Motor neuron (in vitro differentiated cells): ENCODE measurements at regions not wholly inside any gene's neighbourhood (a gene's known extent, or its start where the extent isn't known, plus 50 kb on each side); places are given as distances from the start of the nearest gene placed in this dataset.

Experiments used
- ATAC-seq, 8 experiments: fragments of 200-7000 bp; cut with Tn5 transposase; replicated peaks in 6 of 8; 2 replicates each; pipeline ENCODE4 v1.8.0; 2021; ENCODE audit warnings: mild to moderate bottlenecking in 8 of 8, moderate library complexity in 8 of 8
- H3K27ac ChIP-seq, 2 donors: fragments of 250-450 bp; sonication (Bioruptor Pico); 2 replicates each; pipeline ENCODE4 v1.9.0; 2021; ENCODE audit warnings: antibody characterized with exemption in 2 of 2, mild to moderate bottlenecking in 2 of 2, moderate library complexity in 1 of 2
- H3K4me1 ChIP-seq, 2 donors: fragments of 250-450 bp; sonication (Bioruptor Pico); replicated peaks in 1 of 2; 2 replicates each; pipeline ENCODE4 v1.6.1; 2021; ENCODE audit warnings: antibody characterized with exemption in 2 of 2, mild to moderate bottlenecking in 2 of 2, moderate library complexity in 1 of 2
- H3K4me3 ChIP-seq, 5 donors: fragments of 250-450 bp; sonication (Bioruptor Pico); 2 replicates each; pipeline ENCODE4 v1.9.0; 2021; ENCODE audit warnings: antibody characterized with exemption in 5 of 5, mild to moderate bottlenecking in 5 of 5, moderate library complexity in 4 of 5
- WGBS, 10 experiments: fragments of 450-650 bp; shearing (Covaris generic); methylation state at CpG; one replicate each; pipeline ENCODE4 v1.0.0; 2022; 5-methylcytosine and 5-hydroxymethylcytosine counted together
- in situ Hi-C, 9 experiments: fragments of 400-800 bp; cut with MboI; loops; one replicate each; pipeline ENCODE4 v1.15.0; 2021; ENCODE audit warnings: low sequenced_read_pairs in 9 of 9, low pct_unique_long_range_greater_than_20kb in 2 of 9; ENCODE audit not compliant: unreplicated experiment in 9 of 9

DNA sequence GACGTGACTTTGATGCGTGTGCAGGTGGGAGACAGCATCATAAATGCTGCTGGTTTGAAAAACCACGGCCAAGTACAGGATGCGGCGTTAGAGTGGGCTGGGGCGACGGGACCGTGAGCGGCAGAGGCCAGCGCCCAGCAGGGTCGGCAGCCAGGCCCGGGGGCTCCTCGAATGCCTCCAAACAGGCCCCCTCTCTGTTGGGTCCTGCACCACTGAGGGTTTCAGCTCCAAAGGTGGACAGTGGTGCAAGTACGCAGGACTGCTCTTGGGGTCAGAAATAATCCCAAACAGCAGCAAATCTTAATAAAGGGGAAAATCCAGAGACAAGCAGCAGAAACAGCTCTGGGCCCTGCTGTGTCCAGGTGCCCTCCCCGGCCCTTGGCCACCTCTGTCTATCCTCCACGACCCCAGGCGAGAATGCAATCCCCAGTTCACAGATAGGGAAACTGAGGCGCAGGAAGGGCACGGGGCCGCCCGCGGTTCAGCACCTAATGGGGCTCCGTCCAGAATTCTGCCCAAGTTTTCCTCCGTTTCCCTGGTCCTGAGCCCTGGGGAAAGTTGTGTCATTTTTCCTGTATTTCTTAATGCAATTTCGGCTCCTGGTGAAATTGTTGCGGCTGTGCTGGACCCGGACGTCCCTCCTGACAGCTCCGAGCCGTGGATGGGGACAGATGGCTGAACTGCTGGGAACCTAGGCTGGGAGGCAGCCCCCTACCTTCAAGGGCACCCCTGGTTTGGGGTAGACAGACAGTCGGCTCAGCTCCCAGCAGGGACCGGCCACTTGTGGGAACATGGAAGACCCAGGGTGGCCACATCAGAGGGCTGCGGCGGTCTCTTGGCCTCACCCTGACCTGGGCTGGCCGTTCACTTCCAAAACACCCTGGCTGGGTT lies 97.4 kb downstream of the FOXL3 start:
- ATAC-seq, result no peak
- H3K27ac ChIP-seq, result no peak overlapping the region
- H3K4me1 ChIP-seq, result no peaks in the 10 kb centered on the region
- in situ Hi-C loops, result no loop called here
- 65 to 100% (median 90%) methylated on average over 1 to 18 of the region's 35 CpGs; no CpG with 5 or more reads in 6 of the 10 experiments for WGBS, 10 experiments
- H3K4me3 ChIP-seq, result no peak overlapping the region

GRCh38 chr7:388023-388960 lies 98.3 kb downstream of the FOXL3 start:
- WGBS, 10 experiments, result 72 to 100% (median 83%) methylated on average over 1 to 17 of the region's 40 CpGs; no CpG with 5 or more reads in 4 of the 10 experiments
- ATAC-seq, result no peak
- Histone ChIP-seq H3K27ac (no peak overlapping the region), H3K4me3 (no peak overlapping the region), H3K4me1 (no peaks in the 10 kb centered on the region)
- in situ Hi-C loops, result no loop called here

- H3K27ac ChIP-seq, result no peak overlapping the region
- in situ Hi-C loops, result no loop called here
- no peak overlapping the region for H3K4me3 ChIP-seq
- no peaks in the 10 kb centered on the region for H3K4me1 ChIP-seq
- WGBS, 10 experiments, result 69 to 100% (median 82%) methylated on average over 1 to 9 of the region's 31 CpGs; no CpG with 5 or more reads in 3 of the 10 experiments
- no peak for ATAC-seq
Observed at GRCh38 chr7:388961-389701, 99.2 kb downstream of the FOXL3 start.

- WGBS, 10 experiments, result 60 to 100% (median 73%) methylated on average over 1 to 7 of the region's 21 CpGs; no CpG with 5 or more reads in 6 of the 10 experiments
- ATAC-seq, result peak in 3 of 8 experiments; percentile 22 to 43 (median 25)
- no peak overlapping the region for H3K27ac ChIP-seq
- no peak overlapping the region for H3K4me3 ChIP-seq
- in situ Hi-C loops, result no loop called here
- H3K4me1 ChIP-seq, result no peaks in the 10 kb centered on the region
Observed at GRCh38 chr7:389911-390601, 100.1 kb downstream of the FOXL3 start.

DNA sequence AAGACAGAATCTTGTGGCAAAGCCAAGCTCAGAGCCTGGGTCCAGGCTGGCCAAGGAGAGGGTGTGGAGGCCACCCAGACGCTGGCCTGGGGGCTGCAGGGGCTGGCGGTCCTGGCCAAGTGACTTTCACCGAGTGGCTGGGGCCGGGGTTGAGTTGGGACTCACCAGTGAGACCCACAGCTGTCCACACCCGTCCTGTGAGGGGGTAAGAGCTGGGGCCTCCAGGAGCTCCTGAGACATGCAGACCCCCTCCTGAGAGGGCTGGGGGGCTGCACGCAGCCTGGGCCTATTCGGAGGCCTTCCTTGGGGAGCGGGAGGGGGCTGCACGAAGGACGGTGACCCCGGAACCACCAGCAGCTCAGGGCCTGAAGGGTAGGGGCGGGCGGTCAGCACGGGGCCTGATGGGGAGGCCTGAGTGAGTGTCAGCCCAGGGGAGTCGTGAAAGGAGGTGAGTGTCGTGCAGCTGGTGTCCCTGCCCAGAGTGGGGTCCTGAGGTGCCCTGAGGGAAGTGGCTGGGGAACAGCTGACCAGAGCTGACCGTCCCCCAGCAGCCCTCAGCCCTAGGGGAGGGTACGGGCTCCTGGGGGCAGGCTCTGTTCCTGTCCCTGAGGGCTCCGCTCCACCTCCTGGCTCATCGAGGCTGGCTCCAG lies 100.9 kb downstream of the FOXL3 start:
- 0 to 60% methylated on average over 2 to 3 of the region's 20 CpGs; no CpG with 5 or more reads in 8 of the 10 experiments for whole genome bisulfite sequencing, 10 experiments
- ATAC-seq, result no peak
- Histone ChIP-seq H3K4me1 (no peaks in the 10 kb centered on the region), H3K27ac (no peak overlapping the region), H3K4me3 (no peak overlapping the region)
- in situ Hi-C loops, result no loop called here

DNA sequence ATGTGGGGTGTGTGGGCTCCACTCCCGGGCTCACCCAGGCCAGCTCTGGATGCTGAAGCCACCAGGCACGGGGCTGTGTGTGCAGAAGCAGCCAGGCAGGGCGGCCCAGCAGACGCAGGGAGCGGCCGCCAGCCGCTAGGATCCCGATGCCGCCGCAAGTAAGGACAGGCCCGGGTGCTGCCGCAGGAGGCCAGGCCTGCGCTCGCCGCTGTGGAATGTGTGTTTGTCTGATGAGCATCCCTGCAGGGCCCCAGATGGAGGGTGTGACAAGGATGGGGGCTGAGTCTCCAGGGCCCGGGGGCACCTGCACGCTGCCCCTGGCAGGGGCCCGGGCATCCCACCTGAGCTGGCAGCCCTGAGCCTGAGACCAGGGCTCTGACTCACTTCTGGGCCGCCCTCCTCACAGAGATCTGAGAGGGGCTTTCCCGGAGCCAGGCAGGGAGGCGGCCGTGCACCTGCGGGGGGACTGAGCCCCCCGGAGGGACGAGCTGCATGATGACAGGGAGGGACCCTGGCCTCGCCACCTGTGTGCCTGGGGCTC lies 101.5 kb downstream of the FOXL3 start:
- no peak overlapping the region for H3K27ac ChIP-seq
- no peak overlapping the region for H3K4me3 ChIP-seq
- peak in 1 of 8 experiments; percentile 57 for ATAC-seq
- WGBS, 10 experiments, result 80 to 90% methylated on average over 2 to 4 of the region's 26 CpGs; no CpG with 5 or more reads in 8 of the 10 experiments
- H3K4me1 ChIP-seq, result no peaks in the 10 kb centered on the region
- in situ Hi-C loops, result no loop called here

GRCh38 chr7:391961-392524 lies 102.1 kb downstream of the FOXL3 start:
- 63 to 100% (median 75%) methylated on average over 1 to 16 of the region's 25 CpGs; no CpG with 5 or more reads in 5 of the 10 experiments for WGBS, 10 experiments
- no peak for ATAC-seq
- H3K4me1 ChIP-seq, result no peaks in the 10 kb centered on the region

DNA sequence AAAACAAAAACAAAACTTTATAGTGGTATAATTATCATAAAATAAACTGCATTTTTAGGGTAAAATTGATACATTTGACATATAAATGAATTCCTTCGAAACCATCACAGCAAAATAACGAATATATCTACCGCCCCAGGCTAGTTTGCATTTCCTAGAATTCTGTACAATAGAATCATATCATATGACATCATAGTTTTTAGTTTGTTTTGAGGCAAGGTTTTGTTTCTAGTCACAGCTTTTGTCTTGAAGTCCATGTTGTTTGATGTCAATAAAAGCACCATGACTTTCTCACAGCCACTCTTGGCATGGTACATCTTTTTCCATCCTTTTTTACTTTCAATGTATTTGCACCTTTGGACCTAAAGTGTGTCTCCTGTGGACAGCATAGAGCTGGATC lies 102.9 kb downstream of the FOXL3 start:
- Histone ChIP-seq H3K4me3 (no peak overlapping the region), H3K27ac (no peak overlapping the region), H3K4me1 (no peaks in the 10 kb centered on the region)
- in situ Hi-C loops, result no loop called here
- no peak for ATAC-seq
- WGBS, 10 experiments, result 67 to 96% (median 86%) methylated on average over 3 of the region's 3 CpGs; no CpG with 5 or more reads in 1 of the 10 experiments

More at GRCh38 chr7:391961-392524, 102.1 kb downstream of the FOXL3 start:
- H3K27ac ChIP-seq, result no peak overlapping the region
- no peak overlapping the region for H3K4me3 ChIP-seq
- in situ Hi-C loops, result no loop called here

DNA sequence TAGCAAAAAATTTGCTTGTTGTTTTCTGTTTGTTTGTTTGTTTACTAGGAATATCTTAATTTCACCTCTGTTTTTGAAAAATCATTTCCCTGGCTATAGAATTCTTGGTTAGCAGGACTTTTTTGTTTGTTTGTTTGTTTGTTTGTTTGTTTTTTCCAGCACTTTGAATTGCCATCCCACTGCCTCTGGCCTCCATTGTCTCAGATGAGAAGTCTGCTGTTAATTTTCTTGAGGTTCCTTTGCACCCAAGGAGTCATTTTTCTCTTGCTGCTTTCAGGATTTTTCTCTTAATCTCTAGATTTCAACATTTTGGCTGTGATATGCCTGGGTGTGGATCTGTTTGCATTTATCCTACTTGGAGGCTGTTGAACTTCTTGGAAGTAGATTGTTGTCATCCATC lies 105.7 kb downstream of the FOXL3 start:
- ATAC-seq, result no peak
- no peaks in the 10 kb centered on the region for H3K4me1 ChIP-seq
- H3K4me3 ChIP-seq, result no peak overlapping the region
- in situ Hi-C loops, result no loop called here
- H3K27ac ChIP-seq, result no peak overlapping the region

DNA sequence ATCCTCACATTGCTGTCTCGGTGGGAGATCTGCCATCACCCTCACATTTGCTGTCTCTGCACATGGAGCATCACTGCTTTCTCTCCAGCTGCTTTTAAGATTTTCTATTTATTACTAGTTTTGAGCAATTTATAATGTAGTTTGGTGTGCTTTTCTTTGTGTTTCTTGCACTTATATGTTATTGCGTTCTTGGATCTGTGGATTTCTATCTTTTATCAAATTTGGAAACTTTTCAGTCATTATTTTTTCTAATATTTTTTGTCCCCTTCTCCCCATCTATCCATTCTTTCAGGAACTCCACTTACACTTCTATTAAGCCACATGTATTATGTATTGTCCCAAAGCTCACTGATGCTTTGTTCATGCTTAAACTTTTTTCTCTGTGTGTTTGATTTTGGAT lies 108.9 kb downstream of the FOXL3 start:
- Histone ChIP-seq H3K27ac (no peak overlapping the region), H3K4me3 (no peak overlapping the region), H3K4me1 (no peaks in the 10 kb centered on the region)
- ATAC-seq, result no peak
- in situ Hi-C loops, result no loop called here
- 48 to 100% (median 82%) methylated on average over 1 to 2 of the region's 2 CpGs for WGBS, 10 experiments

DNA sequence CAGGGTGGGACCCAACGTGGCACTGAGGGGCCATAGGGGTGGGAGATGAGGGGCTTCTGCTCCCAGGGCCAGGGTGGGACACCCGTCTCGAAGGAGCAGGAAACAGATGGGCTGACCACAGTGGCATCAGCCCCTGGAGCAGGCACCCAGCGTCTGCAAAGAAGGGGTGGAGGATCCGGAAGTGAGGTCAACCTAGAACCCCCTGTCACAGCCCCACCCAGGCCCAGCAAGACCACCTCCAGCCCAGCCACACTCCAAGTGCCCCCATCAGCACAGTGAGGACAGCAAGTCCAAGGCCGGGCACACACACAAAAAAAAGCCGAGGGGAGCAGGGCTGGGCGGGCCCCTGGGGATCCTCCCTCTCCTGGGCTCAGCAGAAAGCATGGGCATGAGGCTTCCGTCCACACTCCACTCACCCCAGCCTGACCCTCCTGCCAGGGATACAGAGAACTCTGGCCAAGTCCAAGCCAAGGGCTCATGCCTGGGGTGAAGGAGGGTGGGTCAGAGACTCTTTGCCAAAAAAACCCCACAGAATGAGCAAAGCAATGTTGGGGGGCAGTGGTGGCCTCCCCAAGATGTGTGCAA lies 111.0 kb downstream of the FOXL3 start:
- no peak for ATAC-seq
- H3K4me1 ChIP-seq, result peaks cover 0 to 7% of the 10 kb centered on the region in 2 donors
- 60 to 80% (median 80%) methylated on average over 1 of the region's 9 CpGs; no CpG with 5 or more reads in 7 of the 10 experiments for WGBS, 10 experiments
- no peak overlapping the region for H3K4me3 ChIP-seq
- in situ Hi-C loops, result no loop called here
- H3K27ac ChIP-seq, result no peak overlapping the region
